ENCODE measurements at regions not wholly inside any gene's neighbourhood (a gene's known extent, or its start where the extent isn't known, plus 50 kb on each side); places are given as distances from the start of the nearest gene placed in this dataset.

- no peak for TF ChIP-seq CTCF (IDR thresholded peaks at IDR 0.05; ENCODE audit: poor library complexity)
- TF ChIP-seq EZH2phosphoT487 (IDR thresholded peaks at IDR 0.05; ENCODE audit: low read depth, severe bottlenecking, unreplicated experiment), result no peak
These were observed 264.4 kb downstream of the ZPLD1 start for GRCh38 chr3:102699104-102699818.
